KOPT-K1 (cell line): ENCODE measurements at regions not wholly inside any gene's neighbourhood (a gene's known extent, or its start where the extent isn't known, plus 50 kb on each side); places are given as distances from the start of the nearest gene placed in this dataset.

Source experiments
- H3K27ac ChIP-seq: fragments of 200-600 bp; sonication (generic); 2 replicates; pipeline ENCODE4 v1.5.1; 2016; ENCODE audit warnings: antibody characterized with exemption, mild to moderate bottlenecking, low read depth, low read length; ENCODE audit not compliant: poor library complexity, severe bottlenecking
- H3K36me3 ChIP-seq: fragments of 200-600 bp; sonication (generic); 2 replicates; pipeline ENCODE4 v1.5.1; 2017; ENCODE audit warnings: antibody characterized with exemption, mild to moderate bottlenecking, low read length, moderate library complexity; ENCODE audit not compliant: insufficient read depth
- H3K9me3 ChIP-seq: fragments of 200-600 bp; sonication (generic); 2 replicates; pipeline ENCODE4 v1.5.1; 2017; ENCODE audit warnings: antibody characterized with exemption, low read length, mild to moderate bottlenecking; ENCODE audit not compliant: insufficient read depth, poor library complexity, severe bottlenecking

DNA sequence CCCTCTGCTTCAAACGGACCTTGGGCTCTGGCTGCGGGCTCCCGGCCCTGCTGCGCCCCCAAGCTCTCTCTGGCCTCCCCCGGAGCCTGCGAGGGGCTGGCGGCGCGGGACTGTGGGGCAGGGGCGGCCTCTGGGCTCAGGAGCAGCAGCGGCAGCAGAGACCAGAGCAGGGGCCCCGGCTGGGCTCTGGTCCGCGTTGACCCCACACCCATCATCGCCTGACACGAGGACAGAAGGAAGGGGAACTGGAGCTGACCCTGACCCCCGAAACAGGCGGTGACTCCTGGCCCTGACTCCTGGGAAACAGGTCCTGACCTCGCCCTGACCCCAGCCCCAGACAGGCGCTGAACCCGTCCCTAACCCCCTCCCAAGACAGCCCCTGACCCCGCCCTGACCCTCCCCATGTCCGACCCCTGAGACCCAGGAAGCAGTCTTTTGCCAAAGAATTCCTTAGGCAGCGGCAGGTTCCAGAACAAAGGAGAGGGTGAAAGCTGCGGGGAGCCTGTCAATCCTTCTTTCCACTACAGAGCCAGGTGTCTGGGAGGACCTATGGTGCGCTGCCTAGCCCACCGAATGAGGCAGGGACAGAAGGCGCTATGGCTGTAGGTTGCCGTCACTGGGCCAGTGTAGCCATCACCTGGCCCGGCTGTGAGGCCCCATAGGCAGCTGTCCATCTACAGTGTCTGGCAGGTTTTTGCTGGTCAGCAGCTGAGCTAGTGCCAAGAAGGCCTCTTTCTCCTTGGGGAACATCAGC is 74.7 kb upstream of the SPTLC1 start:
- no peak overlapping the region for H3K27ac ChIP-seq
- H3K36me3 ChIP-seq = no peaks in the 10 kb centered on the region
- H3K9me3 ChIP-seq = no peaks in the 10 kb centered on the region

DNA sequence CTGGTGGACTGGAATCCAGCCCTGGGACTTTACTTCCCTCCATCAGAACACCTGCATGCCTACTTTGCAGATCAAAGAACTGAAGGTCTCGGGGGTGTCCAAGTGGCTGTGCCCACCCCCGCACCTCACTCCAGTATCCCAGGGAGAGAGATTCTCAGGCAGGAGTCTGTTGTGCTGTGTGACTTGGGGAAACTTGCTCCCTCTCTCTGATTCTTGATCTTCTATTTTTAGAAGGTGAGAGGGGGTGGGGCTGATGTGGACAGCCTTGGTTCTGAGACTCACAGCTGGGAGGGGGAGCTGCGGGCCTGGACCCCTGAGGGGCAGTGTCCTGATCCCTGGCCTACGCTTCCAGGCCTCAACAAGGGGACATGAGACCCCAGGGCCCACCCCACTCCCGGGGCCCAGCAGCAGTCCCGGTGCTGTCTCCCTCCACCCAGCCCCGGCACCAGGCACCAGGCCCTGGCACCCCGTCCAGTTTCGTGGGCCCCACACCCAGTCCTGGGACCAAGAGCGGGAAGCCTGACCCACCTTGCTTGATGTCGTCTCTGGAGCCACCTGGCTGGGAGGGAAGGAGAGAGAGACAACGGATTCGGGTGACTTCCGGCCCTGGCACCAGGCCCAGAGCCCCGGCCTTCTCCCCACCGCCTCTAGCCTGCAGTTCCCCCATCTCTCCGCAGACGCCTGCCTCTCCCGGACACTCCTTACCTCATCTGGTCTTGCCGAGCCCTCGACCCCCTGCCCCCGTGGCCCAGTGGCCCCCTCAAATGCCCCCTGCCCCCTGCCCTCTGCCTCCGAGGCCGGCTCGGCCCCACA is 74.0 kb upstream of the SPTLC1 start:
- Histone ChIP-seq H3K36me3 (no peaks in the 10 kb centered on the region), H3K27ac (no peak overlapping the region)

DNA sequence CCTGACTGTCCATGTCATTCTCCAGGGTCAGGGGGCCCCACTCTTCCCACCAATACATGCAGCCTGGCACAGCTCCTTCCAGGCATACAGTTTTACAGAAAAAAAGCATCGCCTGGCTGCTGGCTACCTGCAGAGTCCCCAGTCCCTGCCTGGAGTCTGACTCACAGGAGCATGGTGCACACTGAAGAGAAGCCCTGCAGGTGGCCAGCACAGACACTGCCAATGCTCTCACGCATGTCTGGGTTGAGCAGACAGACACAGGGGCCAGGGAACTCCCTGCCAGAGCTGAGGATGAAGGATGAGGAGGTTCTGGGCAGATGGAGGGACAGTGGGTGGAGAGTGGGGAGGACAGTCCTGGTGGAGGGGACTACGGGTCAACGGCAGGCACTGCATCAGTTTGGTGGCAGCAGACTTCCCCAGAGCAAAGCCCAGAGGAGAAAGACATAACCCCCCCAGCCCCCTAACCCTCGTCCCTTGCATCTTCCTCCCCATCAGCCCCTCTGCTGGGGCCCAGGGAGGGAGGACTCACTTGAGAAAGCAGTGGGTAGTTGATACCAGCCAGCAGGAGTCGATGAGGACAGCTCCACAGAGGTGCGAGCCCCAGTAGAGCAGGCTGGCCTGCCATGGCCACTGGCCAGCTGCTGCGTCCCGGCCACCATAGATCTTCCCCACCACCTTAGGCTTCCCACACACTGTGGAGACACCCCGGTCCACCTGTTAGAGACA is 72.9 kb upstream of the SPTLC1 start:
- H3K27ac ChIP-seq = no peak overlapping the region
- H3K9me3 ChIP-seq = no peaks in the 10 kb centered on the region
- H3K36me3 ChIP-seq = no peaks in the 10 kb centered on the region

More for the DNA sequence above, 74.0 kb upstream of the SPTLC1 start:
- no peaks in the 10 kb centered on the region for H3K9me3 ChIP-seq

DNA sequence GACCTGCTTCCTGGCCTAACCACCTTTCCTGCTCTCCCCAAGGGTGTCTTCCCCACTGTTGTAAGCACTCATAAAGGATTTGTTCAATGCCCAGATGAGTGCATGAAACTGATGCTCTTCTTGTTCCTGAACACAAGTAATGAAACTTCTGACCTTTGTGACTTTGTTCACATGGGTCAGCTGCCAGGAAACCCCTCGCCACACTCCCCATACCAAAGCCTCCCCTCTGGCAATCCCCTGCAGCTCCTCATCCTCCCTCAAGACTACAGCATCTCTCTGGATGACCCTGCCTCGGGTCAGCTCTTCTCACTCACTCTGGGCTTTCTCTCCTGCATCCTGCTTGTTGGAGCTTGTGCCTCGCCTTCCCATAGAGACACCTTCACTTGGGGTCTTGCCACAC is 72.2 kb upstream of the SPTLC1 start:
- H3K9me3 ChIP-seq = no peaks in the 10 kb centered on the region
- no peak overlapping the region for H3K27ac ChIP-seq
- H3K36me3 ChIP-seq = no peaks in the 10 kb centered on the region

DNA sequence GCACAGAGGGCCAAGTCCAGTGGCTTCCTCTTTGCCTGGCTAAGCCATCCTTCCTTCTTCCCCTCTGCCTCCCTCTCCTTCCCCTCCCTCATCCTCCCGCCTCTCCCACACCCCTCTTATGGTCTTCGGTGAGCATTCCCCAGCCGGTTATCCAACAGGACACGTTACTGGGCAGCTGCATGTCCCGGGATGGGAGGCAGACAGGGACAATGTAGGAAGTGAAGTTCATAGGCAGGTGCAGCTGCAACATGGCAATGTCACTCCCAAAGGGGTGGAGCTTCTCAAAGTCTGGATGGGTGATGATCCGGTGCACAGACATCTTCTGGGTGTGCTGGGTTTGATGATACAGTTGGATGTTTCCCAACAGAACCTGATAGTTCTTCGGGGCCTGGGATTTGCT is 71.4 kb upstream of the SPTLC1 start:
- Histone ChIP-seq H3K36me3 (no peaks in the 10 kb centered on the region), H3K27ac (no peak overlapping the region)

DNA sequence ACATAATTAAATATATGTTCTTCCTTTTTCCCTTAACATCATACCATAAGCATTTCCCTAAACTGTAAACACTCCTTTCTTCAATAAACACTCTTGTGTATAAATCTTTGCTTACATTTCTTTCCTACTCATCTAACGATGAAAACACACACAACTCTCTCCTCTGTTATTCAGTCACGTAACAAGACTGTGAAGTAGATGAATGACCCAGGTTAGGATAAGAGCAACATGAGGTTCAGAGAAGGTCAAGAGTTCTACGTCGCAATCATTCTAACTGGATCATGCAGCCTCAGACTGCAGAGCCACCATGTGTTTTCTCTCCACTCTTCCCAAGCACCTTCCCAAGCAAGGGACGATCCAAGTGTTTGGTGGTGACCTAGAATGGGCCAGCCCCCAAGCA is 70.5 kb upstream of the SPTLC1 start:
- Histone ChIP-seq H3K36me3 (no peaks in the 10 kb centered on the region), H3K27ac (no peak overlapping the region), H3K9me3 (no peaks in the 10 kb centered on the region)

More for the DNA sequence above, 71.4 kb upstream of the SPTLC1 start:
- no peaks in the 10 kb centered on the region for H3K9me3 ChIP-seq

DNA sequence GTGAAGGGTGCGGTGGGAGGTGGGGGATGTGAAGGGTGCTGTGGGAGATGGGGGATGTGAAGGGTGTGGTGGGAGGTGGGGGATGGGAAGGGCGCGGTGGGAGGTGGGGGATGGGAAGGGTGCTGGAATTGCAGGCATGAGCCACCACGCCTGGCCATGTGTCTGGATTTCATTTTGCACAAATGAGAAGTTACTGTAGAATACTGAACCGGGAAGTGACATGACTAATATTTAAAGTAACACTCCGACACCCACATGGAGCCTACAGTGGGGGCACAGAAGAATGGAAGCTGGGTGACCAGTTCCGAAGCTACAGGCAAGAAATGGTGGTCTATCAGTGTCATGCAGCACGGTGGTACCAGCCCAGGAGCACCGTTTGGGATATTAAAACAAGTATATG is 69.9 kb upstream of the SPTLC1 start:
- H3K36me3 ChIP-seq = no peaks in the 10 kb centered on the region
- no peak overlapping the region for H3K27ac ChIP-seq
- H3K9me3 ChIP-seq = no peaks in the 10 kb centered on the region

DNA sequence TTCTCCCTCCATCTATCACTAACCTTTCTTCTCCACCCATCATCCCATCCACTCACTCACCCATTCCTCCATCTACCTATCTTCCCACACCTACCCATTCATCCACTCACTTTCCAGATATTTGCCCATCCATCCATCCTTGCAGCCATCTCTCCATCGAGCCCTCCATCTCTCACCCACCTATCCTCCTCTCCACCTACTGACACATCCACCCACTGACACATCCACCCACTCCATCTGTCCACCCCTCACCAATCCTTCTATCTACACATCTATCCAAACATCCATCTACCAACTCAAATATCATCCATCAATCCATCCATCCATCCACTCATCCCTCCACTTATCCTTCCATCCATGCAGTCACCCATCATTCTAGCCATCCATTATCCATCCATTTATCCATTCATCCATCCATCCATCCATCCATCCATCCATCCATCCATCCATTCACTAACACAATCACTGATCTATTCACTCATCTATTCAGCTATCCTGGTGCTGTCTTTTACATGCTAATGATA is 68.9 kb upstream of the SPTLC1 start:
- no peak overlapping the region for H3K27ac ChIP-seq
- H3K36me3 ChIP-seq = no peaks in the 10 kb centered on the region
- no peaks in the 10 kb centered on the region for H3K9me3 ChIP-seq

DNA sequence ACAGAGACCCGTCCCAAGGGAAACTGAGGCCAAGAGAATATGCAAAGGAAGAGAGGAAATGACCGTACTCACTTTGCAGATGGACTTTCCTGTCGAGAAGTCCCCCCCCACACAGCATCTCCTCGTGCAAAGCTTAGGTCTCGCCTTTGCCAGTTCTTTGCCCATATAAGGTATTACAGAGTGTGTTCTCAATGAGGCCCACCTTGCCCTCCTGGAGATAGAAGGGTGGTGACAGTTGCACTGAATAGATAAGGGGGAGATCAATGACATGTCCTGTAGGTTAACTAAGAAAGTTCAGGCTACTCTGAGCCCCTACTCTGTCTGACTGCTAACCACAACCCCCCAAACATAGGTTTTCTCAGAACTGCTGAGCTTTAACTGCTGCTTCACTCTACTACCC is 68.2 kb upstream of the SPTLC1 start:
- Histone ChIP-seq H3K36me3 (no peaks in the 10 kb centered on the region), H3K27ac (no peak overlapping the region)

DNA sequence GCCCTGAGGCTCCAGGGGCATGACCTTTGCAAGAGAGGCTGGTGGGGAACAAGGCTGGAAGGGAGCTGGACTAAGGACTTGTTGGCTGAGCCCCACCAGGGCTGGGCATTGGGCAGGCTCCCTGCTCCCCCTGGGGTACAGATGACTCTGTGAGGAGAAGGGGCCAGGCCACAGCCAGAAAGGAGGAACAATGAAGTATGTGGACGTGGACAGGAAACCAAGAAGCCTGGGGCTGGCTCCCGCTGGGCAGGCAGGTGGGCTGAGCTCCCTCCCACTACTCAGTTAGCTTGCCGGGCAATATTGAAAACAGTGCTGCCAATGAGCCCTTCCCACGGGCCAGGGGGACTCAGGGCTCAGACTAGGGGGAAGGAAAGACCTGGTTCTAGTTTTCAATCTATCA is 66.1 kb upstream of the SPTLC1 start:
- no peak overlapping the region for H3K27ac ChIP-seq
- H3K36me3 ChIP-seq = no peaks in the 10 kb centered on the region
- no peaks in the 10 kb centered on the region for H3K9me3 ChIP-seq

More for the DNA sequence above, 68.2 kb upstream of the SPTLC1 start:
- H3K9me3 ChIP-seq = no peaks in the 10 kb centered on the region

DNA sequence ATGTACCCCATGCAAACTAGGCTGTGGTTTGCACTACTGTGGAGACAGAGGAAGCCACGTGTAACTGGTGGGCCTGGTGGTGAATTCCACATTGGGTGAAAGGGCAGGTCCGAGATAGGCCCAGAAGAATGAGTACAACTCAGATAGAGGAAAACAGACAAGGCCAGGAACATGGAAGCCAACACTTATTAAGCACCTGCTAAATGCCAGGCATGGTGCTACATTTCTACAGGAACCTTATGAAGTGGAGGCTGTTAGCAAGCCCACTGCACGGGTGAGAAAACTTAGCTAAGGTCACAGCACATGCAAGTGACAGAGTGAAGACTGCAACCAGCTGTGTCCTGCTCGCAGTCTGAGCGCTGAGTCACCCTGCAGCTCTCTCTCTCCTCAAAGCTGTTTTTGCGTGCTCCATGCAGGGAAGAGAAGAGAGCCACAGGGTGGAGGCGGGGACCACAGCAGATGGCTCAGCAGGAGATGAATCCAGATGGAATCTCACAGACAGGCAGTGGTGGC is 65.5 kb upstream of the SPTLC1 start:
- H3K27ac ChIP-seq = no peak overlapping the region
- no peaks in the 10 kb centered on the region for H3K36me3 ChIP-seq
- no peaks in the 10 kb centered on the region for H3K9me3 ChIP-seq

DNA sequence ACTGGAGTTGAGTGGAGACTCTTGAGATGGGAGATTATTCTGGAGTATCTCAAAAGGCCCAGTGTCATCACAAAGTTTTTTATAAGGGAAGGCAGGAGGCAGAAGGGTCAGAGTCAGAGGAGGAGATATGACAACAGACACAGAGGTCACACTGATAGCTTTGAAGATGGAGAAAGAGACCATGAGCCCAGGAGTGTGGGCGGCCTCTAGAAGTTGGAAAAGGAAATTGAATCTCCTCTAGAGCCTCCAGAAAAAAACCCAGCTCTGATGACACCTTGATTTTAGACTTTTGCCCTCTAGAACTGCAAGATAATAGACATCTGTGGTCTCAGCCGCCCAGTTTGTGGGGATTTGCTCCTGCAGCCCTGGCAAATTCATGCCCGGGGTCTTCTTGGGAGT is 64.8 kb upstream of the SPTLC1 start:
- Histone ChIP-seq H3K27ac (no peak overlapping the region), H3K36me3 (no peaks in the 10 kb centered on the region), H3K9me3 (no peaks in the 10 kb centered on the region)

DNA sequence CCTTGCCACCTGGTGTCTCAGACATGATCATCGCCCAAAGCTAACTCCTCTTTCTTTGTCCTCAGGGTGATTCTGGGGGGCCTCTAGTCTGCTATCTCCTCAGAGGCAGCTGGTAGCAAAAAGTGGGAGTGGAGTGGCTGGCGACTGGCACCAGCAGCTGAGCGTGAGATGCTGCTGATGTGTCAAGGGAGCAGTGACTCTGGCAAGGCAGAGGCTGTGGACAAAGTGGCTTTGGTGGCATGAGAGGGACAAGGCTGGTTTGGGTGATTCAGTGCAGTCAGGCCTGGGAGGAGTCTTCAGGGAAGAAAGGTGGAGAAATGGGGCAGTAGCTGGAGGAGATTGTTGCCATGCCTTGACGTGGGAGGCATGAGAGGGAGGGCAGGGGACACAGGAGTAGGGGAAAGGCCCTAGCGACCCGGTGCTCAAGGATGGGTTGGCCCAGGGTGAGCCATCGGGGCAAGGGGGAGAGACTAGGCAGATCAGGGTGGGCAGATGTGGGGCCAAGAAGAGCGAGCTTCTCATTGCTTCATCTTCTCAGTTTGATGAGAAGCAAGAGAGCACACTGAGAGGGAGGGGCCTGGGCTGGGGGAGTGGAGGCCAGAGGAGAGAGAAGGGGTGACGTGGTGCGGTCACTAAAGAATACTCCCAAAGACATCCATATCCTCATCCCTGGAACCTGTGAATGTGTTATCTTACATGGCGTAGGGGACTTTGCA is 64.2 kb upstream of the SPTLC1 start:
- H3K36me3 ChIP-seq = no peaks in the 10 kb centered on the region
- no peak overlapping the region for H3K27ac ChIP-seq
- H3K9me3 ChIP-seq = no peaks in the 10 kb centered on the region

DNA sequence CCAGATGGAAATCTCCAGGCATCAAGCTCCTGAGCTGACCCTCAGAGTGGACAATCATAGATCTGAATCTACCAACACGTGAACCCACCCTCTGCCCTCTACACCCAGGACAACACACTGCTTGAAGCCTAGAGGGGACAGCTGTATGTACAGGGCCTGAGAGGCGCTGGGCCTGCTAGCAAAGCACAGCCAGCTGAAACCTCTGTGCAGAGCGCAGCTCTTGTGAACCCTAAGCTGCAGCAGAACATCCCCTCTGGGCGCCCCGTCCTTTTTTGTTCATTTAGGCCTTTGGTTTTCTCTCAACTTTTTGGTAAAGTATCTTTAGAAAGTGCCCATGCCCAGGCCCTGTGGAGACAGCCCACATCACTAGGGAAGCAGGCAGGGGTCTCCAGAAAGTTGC is 62.4 kb upstream of the SPTLC1 start:
- H3K36me3 ChIP-seq = no peaks in the 10 kb centered on the region
- no peak overlapping the region for H3K27ac ChIP-seq
- peaks cover 11% of the 10 kb centered on the region for H3K9me3 ChIP-seq
